LNCAP (cell line): ENCODE measurements at regions not wholly inside any gene's neighbourhood (a gene's known extent, or its start where the extent isn't known, plus 50 kb on each side); places are given as distances from the start of the nearest gene placed in this dataset.

Experiments
- TF ChIP-seq, protein P1 (sequence below): fragments of 450-650 bp; IDR thresholded peaks from 2 replicates; pipeline ENCODE4 v1.5.1; 2017; ENCODE audit warnings: mild to moderate bottlenecking

DNA sequence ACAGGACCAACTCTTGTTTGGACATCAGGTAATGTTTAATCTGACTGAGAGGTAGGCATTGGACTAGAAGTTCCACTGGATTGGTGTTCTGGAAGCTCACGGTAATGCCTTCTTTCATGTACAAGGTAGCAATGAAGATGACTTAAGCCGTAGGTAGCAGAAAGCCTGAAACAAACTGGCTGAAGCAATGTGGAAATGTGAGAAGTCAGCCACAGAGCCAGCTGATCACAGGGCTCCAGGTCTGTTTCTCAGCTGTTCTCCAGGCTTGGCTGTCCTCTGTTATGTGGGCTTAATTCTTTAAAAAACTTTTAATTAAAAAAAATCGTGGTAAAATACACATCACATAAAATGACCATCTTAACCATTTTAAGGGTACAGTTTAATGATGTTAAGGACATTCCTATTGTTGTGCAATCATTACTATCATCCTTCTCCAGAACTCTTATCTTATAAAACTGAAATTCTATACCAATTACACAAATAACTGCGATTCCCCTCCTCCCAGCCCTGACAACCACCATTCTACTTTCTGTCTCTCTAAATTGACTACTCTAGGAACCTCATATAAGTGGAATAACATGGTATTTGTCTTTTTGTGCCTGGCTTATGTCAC is 101.4 kb upstream of the ZNF32 start:
- TF ChIP-seq, protein P1, sequence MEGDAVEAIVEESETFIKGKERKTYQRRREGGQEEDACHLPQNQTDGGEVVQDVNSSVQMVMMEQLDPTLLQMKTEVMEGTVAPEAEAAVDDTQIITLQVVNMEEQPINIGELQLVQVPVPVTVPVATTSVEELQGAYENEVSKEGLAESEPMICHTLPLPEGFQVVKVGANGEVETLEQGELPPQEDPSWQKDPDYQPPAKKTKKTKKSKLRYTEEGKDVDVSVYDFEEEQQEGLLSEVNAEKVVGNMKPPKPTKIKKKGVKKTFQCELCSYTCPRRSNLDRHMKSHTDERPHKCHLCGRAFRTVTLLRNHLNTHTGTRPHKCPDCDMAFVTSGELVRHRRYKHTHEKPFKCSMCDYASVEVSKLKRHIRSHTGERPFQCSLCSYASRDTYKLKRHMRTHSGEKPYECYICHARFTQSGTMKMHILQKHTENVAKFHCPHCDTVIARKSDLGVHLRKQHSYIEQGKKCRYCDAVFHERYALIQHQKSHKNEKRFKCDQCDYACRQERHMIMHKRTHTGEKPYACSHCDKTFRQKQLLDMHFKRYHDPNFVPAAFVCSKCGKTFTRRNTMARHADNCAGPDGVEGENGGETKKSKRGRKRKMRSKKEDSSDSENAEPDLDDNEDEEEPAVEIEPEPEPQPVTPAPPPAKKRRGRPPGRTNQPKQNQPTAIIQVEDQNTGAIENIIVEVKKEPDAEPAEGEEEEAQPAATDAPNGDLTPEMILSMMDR, result no peak

DNA sequence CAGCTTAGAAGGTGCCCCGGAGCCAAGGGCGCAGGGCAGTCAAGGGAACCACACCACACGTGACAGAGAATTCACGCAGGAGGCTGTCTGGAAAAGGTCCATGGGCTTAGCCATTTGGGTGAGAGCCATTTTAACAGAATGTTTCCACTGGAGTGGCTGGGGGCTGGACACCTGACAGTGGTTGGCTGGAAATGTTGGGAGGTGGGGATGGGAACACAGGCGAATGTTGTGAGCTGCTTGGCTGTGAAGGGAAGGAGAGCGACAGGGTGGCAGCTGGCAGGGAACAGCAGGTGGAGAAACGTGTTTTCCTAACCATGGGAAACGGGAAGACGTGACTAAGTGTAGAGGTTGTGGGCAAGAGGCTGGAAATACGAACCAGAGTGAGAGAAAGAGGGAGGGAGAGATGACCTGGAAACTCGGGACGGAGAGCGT is 100.5 kb upstream of the ZNF32 start:
- TF ChIP-seq, protein P1, result no peak

DNA sequence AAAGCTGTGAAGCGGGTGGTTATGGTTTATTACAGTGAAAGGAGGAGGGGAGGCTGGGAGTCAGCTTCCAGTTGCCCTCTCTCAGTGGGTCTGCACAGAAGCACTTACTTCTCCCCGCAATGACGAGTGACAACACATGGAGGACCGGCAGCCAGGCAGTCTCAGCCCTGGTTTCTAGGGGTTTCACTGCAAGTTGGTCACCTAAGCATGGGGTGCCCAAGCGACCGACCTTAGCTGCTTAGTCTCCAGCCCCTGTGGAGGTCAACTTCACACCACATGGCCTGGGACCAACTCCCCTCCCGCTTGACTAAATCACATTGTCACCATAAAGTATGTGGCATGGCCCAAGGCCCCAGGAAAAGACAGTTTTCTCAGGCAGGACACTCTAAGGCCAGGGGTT is 99.9 kb upstream of the ZNF32 start:
- TF ChIP-seq, protein P1, result no peak

DNA sequence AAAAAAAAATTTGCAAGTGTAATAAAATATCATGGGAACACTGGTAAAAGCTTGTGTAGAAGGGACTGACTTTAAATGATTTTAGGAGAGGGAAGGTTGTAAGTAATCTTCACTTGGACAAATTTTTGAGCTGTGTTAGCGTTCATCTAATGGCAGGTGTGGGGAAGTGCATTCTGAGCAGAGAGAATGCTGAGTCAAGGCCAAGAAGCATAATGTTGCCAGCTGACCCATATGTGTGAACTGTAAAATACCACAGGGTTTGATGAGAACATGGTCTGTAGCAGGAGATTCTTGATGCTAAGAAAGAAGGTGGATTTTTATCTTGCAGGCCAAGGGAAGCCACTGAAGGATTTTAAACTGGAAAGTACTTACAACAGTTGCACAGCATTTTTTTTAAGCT is 98.2 kb upstream of the ZNF32 start:
- TF ChIP-seq, protein P1, result no peak

DNA sequence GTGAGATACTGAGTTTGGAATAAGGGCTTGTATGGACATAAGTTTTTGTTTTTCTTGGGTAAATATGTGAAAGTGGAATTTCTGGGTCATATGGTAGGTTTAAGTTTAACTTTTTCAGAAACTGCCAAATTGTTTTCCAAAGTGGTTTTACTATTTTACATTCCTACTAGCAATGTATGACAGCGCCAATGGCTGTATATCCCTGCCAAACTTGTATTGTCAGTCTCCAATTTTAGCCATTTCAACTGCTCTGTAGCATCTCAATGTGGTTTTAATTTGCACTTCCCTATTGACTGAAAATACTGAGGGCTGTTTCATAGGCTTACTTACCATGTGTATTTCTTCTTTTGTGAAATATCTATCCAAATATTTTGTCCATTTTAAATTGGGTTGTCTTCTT is 90.5 kb upstream of the ZNF32 start:
- TF ChIP-seq, protein P1, result no peak

DNA sequence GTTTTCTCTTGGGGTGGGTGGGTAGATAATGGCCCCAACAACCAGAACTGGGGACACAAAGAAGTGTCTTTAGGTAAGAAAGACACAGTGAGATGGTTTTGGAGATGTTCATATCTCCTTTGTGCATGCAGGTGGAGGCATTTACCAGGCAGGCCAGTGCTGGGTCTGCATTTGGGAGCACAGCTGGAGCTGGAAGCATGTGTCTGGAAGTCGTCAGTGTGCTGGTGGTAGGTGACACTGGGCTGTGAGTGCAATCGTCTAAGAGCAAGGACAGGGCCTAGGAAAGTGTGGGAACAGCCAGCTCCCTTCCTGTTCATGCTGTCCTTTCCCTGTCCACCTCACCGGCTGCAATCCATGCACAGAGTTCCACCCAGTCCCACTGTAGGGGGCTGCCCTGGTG is 88.3 kb upstream of the ZNF32 start:
- TF ChIP-seq, protein P1, result no peak

DNA sequence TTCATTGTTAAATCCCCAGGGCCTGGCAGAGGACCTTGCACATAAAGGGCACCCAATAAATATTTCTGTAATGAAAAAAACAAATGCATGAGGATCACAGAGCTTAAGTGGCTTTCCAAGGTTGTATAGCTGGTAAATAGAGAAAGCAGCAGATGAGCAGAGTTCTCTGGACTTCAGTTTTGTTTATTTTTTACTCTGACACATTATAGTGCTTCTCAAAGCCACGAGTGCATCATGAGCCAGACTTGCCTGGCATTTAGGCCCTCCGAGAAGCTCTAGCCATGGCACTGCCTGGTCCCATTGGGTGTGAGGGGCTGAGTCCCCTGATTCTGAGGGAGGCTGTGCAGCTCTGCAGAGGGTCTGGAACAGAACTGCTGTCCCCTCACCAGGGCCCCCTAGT is 87.2 kb upstream of the ZNF32 start:
- TF ChIP-seq, protein P1, result no peak

DNA sequence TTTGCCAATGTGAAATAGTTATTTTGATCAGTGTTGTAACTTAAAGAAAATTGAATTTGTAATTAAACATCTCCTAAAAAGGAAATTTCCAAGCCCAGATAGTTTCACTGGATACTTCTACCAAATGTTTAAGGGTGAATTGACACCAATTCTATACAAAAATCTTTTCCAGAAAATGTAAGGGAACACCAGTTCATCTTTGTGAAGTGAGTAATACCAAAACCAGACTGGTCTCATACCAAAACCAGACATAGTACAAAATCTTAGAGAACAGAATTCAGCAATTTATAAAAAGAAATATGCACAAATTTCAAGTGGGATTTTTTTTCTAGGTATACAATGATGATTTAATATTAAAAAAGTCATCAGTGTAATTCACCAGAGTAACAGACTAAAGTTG is 86.0 kb upstream of the ZNF32 start:
- TF ChIP-seq, protein P1, result no peak
